Astrocyte of the hippocampus (primary cell): ENCODE measurements at regions not wholly inside any gene's neighbourhood (a gene's known extent, or its start where the extent isn't known, plus 50 kb on each side); places are given as distances from the start of the nearest gene placed in this dataset.
"Not testable (repeated sequence)": the region's sequence is repeated elsewhere in the genome, so short reads cannot be mapped to it uniquely, and the experiment has no call there.

Source experiments
- DNase-seq: peaks from one replicate; pipeline ENCODE4 v3.0.0; 2011; ENCODE audit warnings: low read depth, low spot score

DNA sequence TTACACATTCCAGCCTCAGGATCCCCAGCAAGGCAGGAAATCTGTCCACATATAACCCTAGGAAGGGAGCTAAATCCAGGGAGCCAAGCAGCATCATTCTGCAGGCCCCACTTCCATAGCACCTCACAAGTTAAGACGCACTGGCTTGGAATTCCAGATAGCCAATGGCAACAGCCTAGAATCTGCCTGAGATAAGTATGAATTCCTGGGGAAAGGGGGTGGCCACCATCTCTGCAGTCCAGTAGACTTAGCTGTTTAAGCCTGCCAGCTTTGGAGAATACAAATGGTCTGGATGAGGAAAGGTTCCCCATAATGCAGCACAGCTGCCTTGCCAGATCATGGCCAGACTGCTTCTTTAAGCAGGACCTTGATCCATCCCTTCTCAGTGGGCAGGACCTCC lies 179.4 kb upstream of the PRSS1 start:
- no peak for DNase-seq

DNA sequence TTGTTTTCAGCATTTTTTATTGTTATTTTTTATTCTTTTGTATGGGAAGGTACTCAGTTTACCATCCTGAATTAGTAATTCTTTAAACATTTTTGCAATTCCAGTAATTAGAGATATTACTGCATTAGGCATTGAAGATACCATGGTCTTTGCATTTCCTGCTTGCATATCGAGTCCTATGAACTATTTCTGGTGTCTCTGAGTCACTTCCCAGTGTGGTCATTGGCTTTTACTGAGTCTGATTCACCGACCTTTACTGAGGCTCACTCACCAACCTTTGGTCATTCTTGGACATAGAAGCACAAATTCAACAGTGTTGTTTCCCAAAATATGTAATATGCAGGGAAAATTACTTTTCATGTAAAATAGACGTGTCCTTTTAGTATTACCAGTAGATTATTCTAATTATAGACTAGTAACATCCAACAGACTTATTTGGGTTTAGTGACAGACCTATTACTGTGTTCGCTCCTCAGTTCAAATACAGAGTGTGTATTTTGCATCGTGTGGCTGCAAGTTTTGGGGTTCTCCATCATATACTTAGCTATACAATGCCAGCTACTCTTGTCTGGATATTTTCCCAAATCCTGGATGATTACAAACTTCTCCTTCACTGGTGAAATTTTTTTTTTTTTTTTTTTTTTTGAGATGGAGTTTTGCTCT lies 180.7 kb upstream of the PRSS1 start:
- peak; percentile 70 for DNase-seq

DNA sequence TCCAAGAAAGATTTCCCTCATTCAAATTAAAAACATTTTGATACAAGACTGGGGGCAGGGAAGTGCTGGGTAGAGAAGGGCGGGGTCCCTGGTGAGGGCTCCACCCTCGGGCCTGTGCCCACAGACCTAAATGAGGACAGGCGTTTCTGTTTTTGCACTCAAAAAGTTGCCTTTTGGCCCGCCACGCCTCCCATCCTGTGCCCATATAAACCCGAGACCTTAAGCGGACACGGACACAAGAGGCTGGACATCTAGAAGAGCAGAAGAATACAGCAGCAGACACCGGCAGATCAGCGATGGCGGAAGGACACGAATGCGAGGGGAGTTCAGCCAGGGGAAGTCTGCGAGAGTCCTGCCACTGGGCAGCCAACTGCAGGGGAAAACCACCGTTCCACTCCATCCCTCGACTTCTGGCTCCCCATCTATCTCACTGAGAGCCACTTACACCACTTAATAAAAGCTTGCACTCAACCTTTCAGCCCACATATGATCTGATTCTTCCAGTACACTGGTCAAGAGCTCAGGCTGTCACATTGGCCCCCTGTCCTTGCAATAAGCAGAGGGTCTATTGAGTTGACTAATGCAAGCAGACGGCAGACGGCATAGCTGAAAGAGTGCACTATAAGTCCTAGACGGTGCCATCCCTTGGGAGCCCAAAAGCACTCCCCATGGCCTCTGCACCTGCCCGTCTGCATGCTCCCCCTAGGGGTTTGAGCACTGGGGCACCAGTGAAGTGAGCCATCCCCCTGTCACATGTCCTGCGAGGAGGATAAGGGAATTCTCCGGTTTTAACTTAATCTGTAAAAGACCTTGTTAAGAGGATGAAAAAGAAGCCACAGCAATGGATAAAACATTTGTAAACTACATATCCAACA lies 181.8 kb upstream of the PRSS1 start:
- no peak for DNase-seq

DNA sequence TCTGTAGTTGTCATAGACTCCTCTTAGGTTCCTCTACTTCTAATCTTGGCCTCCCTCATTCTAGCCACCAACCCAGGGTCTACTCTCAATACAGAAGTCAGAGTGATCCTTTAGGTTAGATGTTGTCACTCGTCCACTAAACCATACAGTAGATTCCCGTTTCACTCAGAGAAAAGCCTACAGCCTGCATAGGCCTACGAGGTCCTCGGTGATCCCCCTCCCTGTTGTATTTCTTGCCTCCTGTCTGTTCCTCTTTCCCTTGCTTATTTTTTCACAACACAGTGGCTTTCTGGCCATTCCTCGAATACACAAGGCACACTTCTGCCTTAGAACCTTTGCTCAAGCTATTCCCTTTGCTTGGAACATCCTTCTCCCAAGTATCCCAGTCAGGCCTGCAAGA lies 183.0 kb upstream of the PRSS1 start:
- DNase-seq: no peak

DNA sequence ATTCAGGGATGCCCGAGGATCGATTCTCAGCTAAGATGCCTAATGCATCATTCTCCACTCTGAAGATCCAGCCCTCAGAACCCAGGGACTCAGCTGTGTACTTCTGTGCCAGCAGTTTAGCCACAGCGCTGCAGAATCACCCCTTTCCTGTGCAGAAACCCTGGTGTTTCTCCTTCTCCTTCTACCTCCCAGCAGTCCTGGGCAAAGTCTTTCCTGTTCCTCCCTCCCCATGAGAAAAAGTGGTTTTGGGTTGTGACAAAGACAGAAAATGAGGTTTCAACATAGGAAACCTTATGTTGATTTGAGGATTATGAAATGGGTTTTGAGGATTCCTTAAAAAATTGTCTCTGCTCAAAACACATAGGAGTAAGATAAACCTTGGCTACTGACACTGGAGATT lies 185.1 kb upstream of the PRSS1 start:
- DNase-seq: not testable (repeated sequence)

DNA sequence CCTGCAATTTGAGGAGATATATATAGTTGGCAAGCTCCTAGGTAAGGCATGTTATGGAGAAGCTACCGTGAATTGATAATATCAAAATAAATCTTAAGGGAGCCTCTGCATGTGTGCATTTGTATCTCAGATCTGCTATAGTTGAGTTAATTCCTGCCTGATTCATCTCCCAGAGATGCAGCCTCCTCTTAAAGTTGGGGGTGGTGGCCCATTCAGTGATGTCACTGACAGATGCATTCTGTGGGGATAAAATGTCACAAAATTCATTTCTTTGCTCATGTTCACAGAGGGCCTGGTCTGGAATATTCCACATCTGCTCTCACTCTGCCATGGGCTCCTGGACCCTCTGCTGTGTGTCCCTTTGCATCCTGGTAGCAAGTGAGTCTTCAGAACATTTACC lies 185.8 kb upstream of the PRSS1 start:
- no peak for DNase-seq

DNA sequence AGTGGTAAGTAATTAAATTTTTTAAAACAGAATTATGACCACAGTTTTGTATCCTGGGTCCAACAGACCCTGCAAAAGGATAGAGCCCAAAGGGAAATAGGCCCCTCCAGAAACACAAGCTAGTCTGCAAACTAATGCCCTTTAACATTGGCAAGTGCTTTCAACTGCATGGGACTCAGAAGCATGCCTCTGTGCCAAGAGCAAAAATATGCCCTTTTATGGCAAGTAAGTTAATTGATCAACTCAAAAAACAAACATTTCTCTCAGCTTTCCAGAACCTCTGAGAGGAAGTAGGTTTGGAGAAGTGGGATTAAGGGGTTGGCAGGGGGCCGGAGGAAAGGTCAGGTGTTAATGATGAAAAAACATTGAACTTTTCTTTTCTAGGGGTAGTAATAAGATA lies 186.6 kb upstream of the PRSS1 start:
- DNase-seq: no peak

DNA sequence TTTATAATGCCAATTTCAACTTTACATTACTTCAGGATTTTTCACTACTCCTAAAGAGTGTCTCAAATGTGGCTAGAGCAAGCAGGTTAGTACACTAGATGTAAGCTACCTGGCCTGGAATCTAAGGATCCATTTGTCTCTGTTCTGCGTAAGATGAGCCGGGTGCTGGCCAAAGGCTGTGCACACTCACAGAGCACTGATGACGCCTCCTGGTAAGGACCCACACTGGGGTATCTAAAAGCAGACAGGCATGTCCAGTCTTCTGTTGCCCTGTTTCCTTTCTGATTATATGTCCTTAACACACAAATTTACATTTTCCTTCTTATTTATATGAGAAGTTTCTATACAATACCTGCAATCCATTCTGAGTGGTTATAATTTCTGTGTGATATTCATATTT lies 187.9 kb upstream of the PRSS1 start:
- not testable (repeated sequence) for DNase-seq

DNA sequence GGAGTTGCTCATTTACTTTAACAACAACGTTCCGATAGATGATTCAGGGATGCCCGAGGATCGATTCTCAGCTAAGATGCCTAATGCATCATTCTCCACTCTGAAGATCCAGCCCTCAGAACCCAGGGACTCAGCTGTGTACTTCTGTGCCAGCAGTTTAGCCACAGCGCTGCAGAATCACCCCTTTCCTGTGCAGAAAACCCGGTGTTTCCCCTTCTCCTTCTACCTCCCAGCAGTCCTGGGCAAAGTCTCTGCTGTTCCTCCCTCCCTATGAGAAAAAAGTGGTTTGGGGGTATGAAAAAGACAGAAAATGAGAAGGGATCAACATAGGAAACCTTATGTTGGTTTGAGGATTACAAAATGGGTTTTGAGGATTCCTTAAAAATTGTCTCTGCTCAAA lies 188.5 kb upstream of the PRSS1 start:
- DNase-seq: not testable (repeated sequence)

DNA sequence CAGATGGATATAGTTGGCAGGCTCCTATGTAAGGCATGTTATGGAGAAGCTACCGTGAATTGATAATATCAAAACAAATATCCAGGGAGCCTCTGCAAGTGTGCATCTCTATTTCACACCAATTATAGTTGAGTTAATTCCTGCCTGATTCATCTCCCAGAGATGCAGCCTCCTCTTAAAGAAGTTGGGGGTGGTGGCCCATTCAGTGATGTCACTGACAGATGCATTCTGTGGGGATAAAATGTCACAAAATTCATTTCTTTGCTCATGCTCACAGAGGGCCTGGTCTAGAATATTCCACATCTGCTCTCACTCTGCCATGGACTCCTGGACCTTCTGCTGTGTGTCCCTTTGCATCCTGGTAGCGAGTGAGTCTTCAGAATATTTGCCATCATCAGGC lies 189.1 kb upstream of the PRSS1 start:
- no peak for DNase-seq

DNA sequence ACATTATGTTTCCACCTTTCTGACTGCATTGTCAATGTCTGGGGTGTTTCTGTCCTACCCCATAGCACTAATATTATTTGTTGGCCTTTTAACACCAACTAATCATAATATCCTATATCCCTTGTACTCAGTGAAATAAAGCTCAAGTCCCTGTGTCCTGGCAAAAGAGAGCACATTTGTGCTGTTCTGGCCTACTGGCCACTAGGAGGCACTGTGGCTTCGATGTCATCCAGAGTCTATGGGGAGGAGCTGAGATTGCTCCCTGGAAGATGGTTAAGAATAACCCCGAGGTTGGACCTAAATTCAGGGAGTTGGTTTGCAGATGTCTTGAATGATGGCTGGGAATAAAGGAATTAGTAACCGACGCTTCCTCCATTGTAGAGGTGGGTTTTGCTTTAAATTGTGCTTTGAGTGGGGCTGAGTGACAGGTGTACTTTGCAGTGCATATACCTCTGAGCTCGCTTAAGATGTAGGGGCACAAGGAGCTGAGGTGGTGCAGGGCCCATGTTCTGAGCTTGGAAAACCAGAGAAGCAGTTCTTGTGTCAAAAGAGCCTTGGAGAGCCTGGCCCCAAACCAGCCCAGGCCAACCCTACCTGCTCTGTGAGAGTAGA lies 191.2 kb upstream of the PRSS1 start:
- DNase-seq: peak; percentile 43

DNA sequence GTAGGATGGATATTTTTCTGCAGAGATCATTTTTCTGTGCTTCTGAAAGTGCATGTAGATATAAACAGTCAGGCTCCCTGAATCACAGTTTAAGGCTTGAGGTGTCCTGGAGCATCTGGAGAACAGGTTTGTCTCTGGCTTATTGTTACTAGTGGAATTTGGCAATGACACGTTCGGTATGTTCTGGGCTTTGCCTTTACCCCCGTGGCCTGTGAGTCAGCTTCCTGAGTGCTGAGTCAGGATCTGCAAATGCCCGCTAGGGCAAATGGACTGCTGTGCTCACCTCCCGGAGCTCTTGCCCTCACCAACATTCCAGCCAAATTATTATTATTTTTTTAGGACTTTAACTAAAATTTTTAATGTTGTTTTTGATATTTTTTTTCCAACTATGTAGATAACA lies 192.5 kb upstream of the PRSS1 start:
- peak; percentile 95 for DNase-seq

DNA sequence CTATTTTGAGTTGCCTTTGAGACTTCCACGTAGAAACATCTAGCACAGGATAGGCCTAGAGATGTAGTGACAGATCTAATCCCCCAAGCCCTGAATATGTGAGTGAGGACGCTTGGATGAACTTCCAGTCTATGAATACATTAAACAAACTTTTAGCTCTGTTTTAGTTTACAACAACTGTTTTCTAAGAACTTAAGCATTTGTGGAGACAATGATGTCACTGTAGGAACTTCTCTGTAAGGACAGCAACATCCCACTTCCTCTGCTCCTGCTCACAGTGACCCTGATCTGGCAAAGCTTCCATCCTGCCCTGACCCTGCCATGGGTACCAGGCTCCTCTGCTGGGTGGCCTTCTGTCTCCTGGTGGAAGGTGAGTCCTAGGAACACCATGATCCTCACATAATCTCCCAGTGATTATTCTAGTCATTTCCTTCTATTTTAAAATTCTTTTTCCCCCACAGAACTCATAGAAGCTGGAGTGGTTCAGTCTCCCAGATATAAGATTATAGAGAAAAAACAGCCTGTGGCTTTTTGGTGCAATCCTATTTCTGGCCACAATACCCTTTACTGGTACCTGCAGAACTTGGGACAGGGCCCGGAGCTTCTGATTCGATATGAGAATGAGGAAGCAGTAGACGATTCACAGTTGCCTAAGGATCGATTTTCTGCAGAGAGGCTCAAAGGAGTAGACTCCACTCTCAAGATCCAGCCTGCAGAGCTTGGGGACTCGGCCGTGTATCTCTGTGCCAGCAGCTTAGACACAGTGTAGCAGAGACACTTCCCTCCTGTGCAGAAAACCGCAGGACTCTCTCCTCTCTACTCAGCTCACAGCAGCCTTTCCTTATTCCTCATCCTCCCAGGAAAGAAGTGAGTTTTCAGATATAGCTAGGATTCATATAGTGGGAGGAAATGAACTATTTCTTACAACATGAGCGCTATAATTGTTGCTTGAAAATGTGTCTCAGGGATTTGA lies 194.4 kb upstream of the PRSS1 start:
- DNase-seq: no peak

DNA sequence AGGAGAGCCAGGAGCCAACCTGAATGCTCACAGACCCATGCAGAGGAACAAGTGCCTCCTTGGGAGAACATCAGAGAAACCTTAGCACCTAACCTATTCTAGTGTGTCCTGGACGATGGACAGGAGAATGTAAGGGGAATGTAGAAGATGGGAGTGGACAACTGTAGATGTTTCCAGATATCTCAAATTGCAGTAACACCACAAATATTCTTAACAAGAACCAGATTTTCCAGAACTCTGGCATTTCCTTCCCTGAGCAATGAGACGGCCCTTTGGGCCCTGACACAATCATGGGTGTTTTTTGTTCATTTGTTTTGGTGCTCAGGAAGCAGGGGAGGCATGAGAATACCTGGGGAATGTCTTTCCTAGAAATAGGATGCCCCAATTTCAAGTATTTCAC lies 196.1 kb upstream of the PRSS1 start:
- DNase-seq: no peak

DNA sequence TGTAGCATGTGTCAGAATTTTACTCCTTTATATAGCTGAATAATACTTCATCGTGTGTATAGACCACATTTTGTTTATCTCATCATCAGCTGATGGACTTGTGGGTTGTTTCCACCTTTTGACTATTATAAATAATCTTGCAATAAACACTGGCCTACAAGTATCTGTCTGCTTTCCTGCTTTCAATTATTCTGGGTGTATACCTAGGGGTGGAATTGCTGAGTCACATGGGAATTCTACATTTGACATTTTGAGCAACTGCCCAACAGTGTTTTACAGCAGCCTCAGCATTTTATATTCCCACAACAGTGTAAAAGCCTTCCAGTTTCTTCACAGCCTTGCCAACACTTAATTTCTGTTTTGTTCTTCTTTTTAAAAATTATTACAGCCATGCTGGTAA lies 200.3 kb upstream of the PRSS1 start:
- no peak for DNase-seq

DNA sequence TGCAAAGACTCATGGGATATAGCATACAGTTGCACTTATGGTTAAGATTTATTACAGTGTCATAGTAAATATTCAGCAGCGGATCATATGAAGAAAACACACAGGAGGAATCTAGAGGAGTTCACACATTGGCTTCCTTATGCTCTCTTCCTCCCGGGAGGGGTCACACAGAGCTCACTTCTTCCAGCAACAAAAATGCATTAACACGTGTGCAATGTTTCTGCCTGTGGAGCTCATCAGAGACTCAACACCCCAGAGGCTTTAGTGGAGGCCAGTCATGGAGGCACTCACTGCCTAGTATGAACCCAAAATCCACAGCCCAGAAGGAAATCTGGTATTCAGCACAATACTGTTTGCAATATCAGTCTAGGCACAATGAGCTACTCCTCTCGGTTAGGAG lies 202.8 kb upstream of the PRSS1 start:
- no peak for DNase-seq

DNA sequence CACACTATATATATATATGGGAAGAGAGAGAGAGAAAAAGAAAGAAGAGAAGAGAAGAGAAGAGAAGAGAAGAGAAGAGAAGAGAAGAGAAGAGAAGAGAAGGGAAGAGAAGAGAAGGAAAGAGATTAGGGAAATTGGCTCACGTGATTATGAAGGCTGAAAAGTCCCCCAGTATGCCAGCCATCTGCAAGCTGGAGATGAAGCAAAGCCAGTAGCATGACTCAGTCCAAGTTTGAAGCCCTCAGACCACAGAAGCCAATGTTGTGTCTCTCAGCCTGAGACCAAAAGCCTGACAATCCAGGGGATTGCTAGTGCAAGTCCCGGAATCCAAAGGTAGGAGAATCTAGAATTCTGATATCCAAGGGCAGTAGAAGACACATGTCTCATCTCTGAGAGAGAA lies 206.3 kb upstream of the PRSS1 start:
- peak; percentile 76 for DNase-seq

DNA sequence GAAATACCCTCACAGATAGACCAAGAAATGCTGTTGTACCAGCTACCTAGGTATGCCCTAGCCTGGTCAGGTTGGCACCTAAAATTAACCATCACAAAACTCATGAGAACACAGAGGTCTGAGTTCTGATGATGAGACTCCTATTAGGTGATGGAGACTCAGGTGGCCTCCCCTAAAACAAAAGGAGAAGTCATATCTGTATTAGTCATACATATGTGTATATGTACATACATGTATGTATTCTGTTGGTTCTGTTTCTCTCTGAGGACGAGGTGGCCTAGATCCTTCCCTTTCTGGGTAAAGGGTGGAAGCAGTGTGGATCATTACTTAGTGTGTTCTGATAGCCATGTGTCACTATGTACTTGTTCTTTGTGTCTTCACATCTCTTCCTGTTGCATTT lies 207.2 kb upstream of the PRSS1 start:
- DNase-seq: no peak

DNA sequence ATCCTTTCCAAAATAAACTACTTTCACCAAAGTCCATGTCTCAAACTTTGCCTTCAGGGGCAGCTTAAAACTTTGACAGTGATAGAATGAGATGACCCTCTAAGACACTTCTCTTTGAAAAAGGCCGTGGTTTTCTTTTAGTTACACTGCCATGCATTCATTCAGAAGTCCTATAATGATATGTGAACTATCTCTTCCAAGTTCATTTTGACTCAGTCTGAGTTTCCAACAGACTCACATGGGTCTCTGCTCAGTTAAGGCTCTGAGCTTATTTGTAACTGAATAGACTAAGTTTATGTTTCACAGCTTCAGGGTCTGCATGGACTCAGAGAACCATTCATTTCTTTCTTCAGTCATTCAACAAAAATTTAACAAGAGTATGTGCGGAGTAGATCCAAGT lies 208.9 kb upstream of the PRSS1 start:
- no peak for DNase-seq

DNA sequence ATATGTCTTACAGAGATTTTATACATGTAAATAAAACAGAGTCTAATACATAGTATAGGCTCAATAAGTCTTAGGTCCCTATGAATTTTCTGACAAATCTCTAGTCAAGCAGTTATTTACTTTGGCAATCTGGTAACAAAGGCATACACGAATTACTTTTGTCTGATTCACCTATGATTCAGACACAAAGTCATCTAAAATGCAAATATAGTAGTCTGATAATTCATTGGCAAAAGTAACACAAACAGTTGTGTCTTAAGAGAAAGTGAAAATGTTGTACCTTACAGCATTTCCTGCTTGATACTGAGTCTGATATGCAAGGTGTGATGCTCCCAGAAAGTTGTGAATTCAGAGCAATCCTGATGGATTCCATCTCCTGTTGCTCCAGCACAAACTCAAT lies 209.4 kb upstream of the PRSS1 start:
- DNase-seq: peak; percentile 42

DNA sequence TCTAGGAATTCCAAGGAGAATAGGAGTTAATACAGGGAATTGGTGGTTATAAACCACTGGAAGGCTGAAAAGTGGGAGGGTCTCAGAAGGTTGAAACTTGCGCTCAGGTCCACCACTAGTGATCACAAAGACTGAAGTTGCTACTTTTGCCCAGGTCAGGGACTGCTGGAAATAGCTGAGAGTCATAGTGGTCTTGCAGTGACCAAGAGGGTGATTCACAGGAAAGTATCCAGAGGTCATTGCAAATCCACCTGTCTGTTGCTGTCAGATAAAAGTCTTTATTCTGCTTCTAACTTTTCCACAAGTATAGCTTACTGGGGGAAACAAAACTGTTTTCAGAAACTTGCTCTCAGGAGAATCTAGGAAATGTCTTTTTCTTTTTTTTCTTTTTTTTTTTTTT lies 211.5 kb upstream of the PRSS1 start:
- DNase-seq: no peak
